ENCODE measurements at regions not wholly inside any gene's neighbourhood (a gene's known extent, or its start where the extent isn't known, plus 50 kb on each side); places are given as distances from the start of the nearest gene placed in this dataset.

GRCh38 chr10:21175797-21176196, 278.7 kb upstream of the NEBL start:
- in situ Hi-C loops (cut with HindIII; ENCODE audit: low sequenced_read_pairs) = no loop called here

- in situ Hi-C loops (cut with HindIII; ENCODE audit: low sequenced_read_pairs) = no loop called here
Observed at GRCh38 chr10:21174715-21175495, 277.8 kb upstream of the NEBL start.

GRCh38 chr10:21173802-21174714, 276.9 kb upstream of the NEBL start:
- in situ Hi-C loops (cut with HindIII; ENCODE audit: low sequenced_read_pairs) = no loop called here

- in situ Hi-C loops (cut with HindIII; ENCODE audit: low sequenced_read_pairs) = no loop called here
Observed at GRCh38 chr10:21172930-21173801, 276.1 kb upstream of the NEBL start.

- in situ Hi-C loops (cut with HindIII; ENCODE audit: low sequenced_read_pairs) = no loop called here
Observed at GRCh38 chr10:21172542-21172929, 275.4 kb upstream of the NEBL start.

GRCh38 chr10:21171936-21172541, 274.9 kb upstream of the NEBL start:
- in situ Hi-C loops (cut with HindIII; ENCODE audit: low sequenced_read_pairs) = no loop called here

GRCh38 chr10:21171197-21171935, 274.3 kb upstream of the NEBL start:
- in situ Hi-C loops (cut with HindIII; ENCODE audit: low sequenced_read_pairs) = no loop called here

GRCh38 chr10:21170216-21170615, 273.1 kb upstream of the NEBL start:
- in situ Hi-C loops (cut with HindIII; ENCODE audit: low sequenced_read_pairs) = no loop called here

- in situ Hi-C loops (cut with HindIII; ENCODE audit: low sequenced_read_pairs) = no loop called here
Observed at GRCh38 chr10:21169271-21169670, 272.2 kb upstream of the NEBL start.

GRCh38 chr10:21167288-21168010, 270.3 kb upstream of the NEBL start:
- in situ Hi-C loops (cut with HindIII; ENCODE audit: low sequenced_read_pairs) = no loop called here

- in situ Hi-C loops (cut with HindIII; ENCODE audit: low sequenced_read_pairs) = no loop called here
Observed at GRCh38 chr10:21166557-21167287, 269.6 kb upstream of the NEBL start.

- in situ Hi-C loops (cut with HindIII; ENCODE audit: low sequenced_read_pairs) = no loop called here
Observed at GRCh38 chr10:21165489-21165888, 268.4 kb upstream of the NEBL start.

- in situ Hi-C loops (cut with HindIII; ENCODE audit: low sequenced_read_pairs) = no loop called here
Observed at GRCh38 chr10:21164687-21165086, 267.6 kb upstream of the NEBL start.

GRCh38 chr10:21162948-21163347, 265.8 kb upstream of the NEBL start:
- in situ Hi-C loops (cut with HindIII; ENCODE audit: low sequenced_read_pairs) = no loop called here

- in situ Hi-C loops (cut with HindIII; ENCODE audit: low sequenced_read_pairs) = no loop called here
Observed at GRCh38 chr10:21161647-21162046, 264.5 kb upstream of the NEBL start.

GRCh38 chr10:21161090-21161625, 264.0 kb upstream of the NEBL start:
- in situ Hi-C loops (cut with HindIII; ENCODE audit: low sequenced_read_pairs) = no loop called here

GRCh38 chr10:21160116-21160515, 263.0 kb upstream of the NEBL start:
- in situ Hi-C loops (cut with HindIII; ENCODE audit: low sequenced_read_pairs) = no loop called here

- in situ Hi-C loops (cut with HindIII; ENCODE audit: low sequenced_read_pairs) = no loop called here
Observed at GRCh38 chr10:21159669-21160068, 262.6 kb upstream of the NEBL start.

Data from DLD1 (cell line).